GM12878 (cell line): ENCODE measurements at regions not wholly inside any gene's neighbourhood (a gene's known extent, or its start where the extent isn't known, plus 50 kb on each side); places are given as distances from the start of the nearest gene placed in this dataset.

Source experiments
- ATAC-seq: fragments of 200-7000 bp; cut with Tn5 transposase; 3 replicates; pipeline ENCODE4 v1.9.1; 2020; ENCODE audit warnings: mild to moderate bottlenecking, moderate library complexity
- BruUV-seq: library from RNA; stranded (reverse); fragments of 400-500 nt; replicated peaks from 2 replicates; lab custom pipeline; 2021; lab: Mats Ljungman, UMichigan
- CTCF ChIA-PET: fragments of 300-600 bp; sonication (Branson Sonifier 250); formaldehyde crosslinking; extraction: SDS; loops from one replicate; lab custom pipeline; 2021; ENCODE audit warnings: inconsistent platforms; lab: Yijun Ruan, JAX
- POLR2A ChIA-PET: fragments of 350-600 bp; formaldehyde crosslinking; extraction: SDS; loops from one replicate; lab custom pipeline; 2021; ENCODE audit warnings: inconsistent platforms; lab: Charles Lee
- RAD21 ChIA-PET: fragments of 300-600 bp; sonication (Branson Sonifier 250); formaldehyde crosslinking; loops from one replicate; lab custom pipeline; 2023; ENCODE audit warnings: antibody characterized with exemption; ENCODE audit not compliant: unreplicated experiment; lab: Charles Lee
- SMC1A ChIA-PET: fragments of 300-600 bp; sonication (Branson Sonifier 250); formaldehyde crosslinking; loops from one replicate; lab custom pipeline; 2023; ENCODE audit not compliant: unreplicated experiment, uncharacterized antibody; lab: Charles Lee
- DNase-seq: peaks from one replicate; pipeline ENCODE4 v3.0.0-alpha.2; 2011; ENCODE audit warnings: low read depth, low spot score
- FAIRE-seq: peaks from 3 replicates; lab custom pipeline; 2011; peaks lifted over from hg19 to GRCh38; lab: Jason Lieb, UNC
- H2AFZ ChIP-seq: 2 replicates; pipeline ENCODE4 v1.6.0; 2011; ENCODE audit warnings: low read depth, low read length, control low read depth; ENCODE audit not compliant: control insufficient read depth
- H3K27ac ChIP-seq: 2 replicates; pipeline ENCODE4 v1.5.1; 2011; ENCODE audit warnings: control low read depth; ENCODE audit not compliant: control insufficient read depth, insufficient read depth
- H3K27me3 ChIP-seq, 2 experiments: replicated peaks in 1 of 2; 2 replicates each; pipeline versions ENCODE4 v1.6.0 to v1.6.1; 2011; ENCODE audit warnings: low read length in 1 of 2; ENCODE audit not compliant: control insufficient read depth in 2 of 2, insufficient read depth in 2 of 2
- H3K36me3 ChIP-seq, 2 experiments: 2 replicates each; pipeline ENCODE4 v1.5.1; 2011; ENCODE audit warnings: low read length in 1 of 2; ENCODE audit not compliant: control insufficient read depth in 2 of 2, insufficient read depth in 2 of 2
- H3K4me1 ChIP-seq: 2 replicates; pipeline ENCODE4 v1.6.1; 2011; ENCODE audit warnings: mild to moderate bottlenecking, low read length, moderate library complexity, mixed read lengths; ENCODE audit not compliant: control insufficient read depth, insufficient read depth
- H3K4me2 ChIP-seq: 2 replicates; pipeline ENCODE4 v1.6.0; 2011; ENCODE audit warnings: control low read depth; ENCODE audit not compliant: control insufficient read depth, insufficient read depth
- H3K4me3 ChIP-seq: fragments of 200-600 bp; sonication (generic); 2 replicates; pipeline ENCODE4 v1.5.1; 2016
- H3K79me2 ChIP-seq: 2 replicates; pipeline ENCODE4 v1.6.0; 2011; ENCODE audit warnings: low read length; ENCODE audit not compliant: control insufficient read depth, insufficient read depth
- H3K9ac ChIP-seq: 2 replicates; pipeline ENCODE4 v1.8.0; 2011; ENCODE audit warnings: low read length, control low read depth, mixed read lengths; ENCODE audit not compliant: control insufficient read depth, insufficient read depth
- H3K9me3 ChIP-seq: replicated peaks from 3 replicates; pipeline ENCODE4 v1.5.1; 2011; ENCODE audit warnings: mild to moderate bottlenecking, low read length; ENCODE audit not compliant: control insufficient read depth, insufficient read depth
- H4K20me1 ChIP-seq: 2 replicates; pipeline ENCODE4 v1.6.0; 2011; ENCODE audit not compliant: control insufficient read depth, insufficient read depth
- CHD1 ChIP-seq: IDR thresholded peaks from 2 replicates; pipeline ENCODE4 v1.6.1; 2012; ENCODE audit warnings: low read depth, low read length, improper control_type of control experiment
- GABPA ChIP-seq: IDR thresholded peaks from 2 replicates; pipeline ENCODE4 v1.6.1; 2014; ENCODE audit warnings: antibody characterized with exemption, low read depth, mild to moderate bottlenecking, inconsistent platforms
- GATAD2B ChIP-seq: fragments of 450-650 bp; conservative IDR thresholded peaks from 2 replicates; pipeline ENCODE4 v1.6.1; 2017; ENCODE audit warnings: low read depth, mild to moderate bottlenecking, moderate library complexity
- NFIC ChIP-seq: IDR thresholded peaks from 2 replicates; pipeline ENCODE4 v1.6.1; 2012; ENCODE audit warnings: low read depth, mild to moderate bottlenecking, inconsistent platforms, low read length, moderate library complexity
- WGBS: methylation state at CpG from one replicate; pipeline ENCODE4 v1.1.6; 2016; ENCODE audit warnings: low lambda C conversion rate; ENCODE audit not compliant: insufficient replicate concordance, insufficient coverage; ENCODE audit errors: missing lambda C conversion rate; 5-methylcytosine and 5-hydroxymethylcytosine counted together
- in situ Hi-C: fragments of 300-500 bp; cut with MboI; formaldehyde crosslinking; loops from 9 replicates; pipeline ENCODE4 v1.14.3; 2018; ENCODE audit warnings: mixed read lengths
- intact Hi-C: fragments of 100-400 bp; cut with micrococcal nuclease; formaldehyde crosslinking; loops from one replicate; pipeline ENCODE4 v1.14.2; 2022; ENCODE audit not compliant: unreplicated experiment
- TF ChIP-seq, protein P1 (sequence below): fragments of 450-650 bp; IDR thresholded peaks from 2 replicates; pipeline ENCODE4 v1.6.1; 2017; ENCODE audit warnings: mild to moderate bottlenecking, moderate library complexity
- TF ChIP-seq, protein P2 (sequence below): fragments of 450-650 bp; IDR thresholded peaks from 2 replicates; pipeline ENCODE4 v1.6.1; 2017; ENCODE audit warnings: mild to moderate bottlenecking, moderate library complexity
- TF ChIP-seq, protein P3 (sequence below): fragments of 450-650 bp; IDR thresholded peaks from 2 replicates; pipeline ENCODE4 v1.6.1; 2017; ENCODE audit warnings: borderline replicate concordance

DNA sequence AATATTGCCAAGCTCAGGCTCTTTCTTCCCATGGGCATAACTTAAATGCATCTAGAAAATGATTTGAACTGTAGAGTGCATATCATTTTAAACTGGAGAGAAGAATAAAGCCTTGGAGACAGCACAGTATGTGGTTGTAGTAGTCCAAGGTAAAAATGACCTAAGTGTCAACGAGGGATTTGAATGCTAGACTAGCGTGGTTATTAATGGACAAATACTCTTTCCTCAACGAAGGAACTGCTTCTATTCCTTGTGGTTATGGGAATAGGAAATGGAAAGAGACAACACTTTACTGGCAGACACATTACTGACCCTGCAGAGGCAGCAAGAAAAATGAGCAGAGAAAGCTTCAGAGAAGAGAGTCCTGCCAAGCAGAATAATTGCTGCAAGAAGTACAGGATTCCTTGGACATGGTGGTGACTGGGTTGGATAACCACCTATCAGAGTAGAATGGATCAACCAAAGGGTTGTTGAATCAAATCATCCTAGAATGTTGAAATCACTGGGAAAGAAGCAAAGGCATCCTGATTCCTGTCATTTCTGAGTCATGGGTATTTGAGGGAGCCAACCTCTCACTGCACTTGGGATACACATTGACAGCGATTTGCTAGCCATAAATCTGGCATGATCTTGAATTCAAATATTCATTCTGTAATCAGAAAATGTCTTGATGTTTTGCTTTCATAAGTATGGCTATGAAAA lies 258.1 kb upstream of the EPHA7 start:
- H2AFZ ChIP-seq = no peak overlapping the region
- no peak overlapping the region for H3K4me2 ChIP-seq
- no peaks in the 10 kb centered on the region for H3K27me3 ChIP-seq
- WGBS = 2% methylated on average over 4 of the region's 4 CpGs
- no peak overlapping the region for H3K27ac ChIP-seq
- TF ChIP-seq GABPA (no peak), GATAD2B (no peak)
- ChIA-PET POLR2A (no interaction called here), SMC1A (interaction anchor here (1.6 kb wide), 1 partner anchor 12 kb away, joined by 5 read pairs; no protein-coding TSS in a partner anchor), RAD21 (no interaction called here), CTCF (no interaction called here)
- H3K4me1 ChIP-seq = no peaks in the 10 kb centered on the region
- FAIRE-seq (no peak), ATAC-seq (no peak), DNase-seq (no peak)
- no peak overlapping the region for H3K9ac ChIP-seq
- intact Hi-C loops (no loop called here), in situ Hi-C loops (no loop called here)
- no peaks in the 10 kb centered on the region for H3K9me3 ChIP-seq
- no peaks in the 10 kb centered on the region for H3K79me2 ChIP-seq
- no peaks in the 10 kb centered on the region for H4K20me1 ChIP-seq
- H3K36me3 ChIP-seq = no peaks in the 10 kb centered on the region
- no TSS peak for BruUV-seq
- no peak overlapping the region for H3K4me3 ChIP-seq

DNA sequence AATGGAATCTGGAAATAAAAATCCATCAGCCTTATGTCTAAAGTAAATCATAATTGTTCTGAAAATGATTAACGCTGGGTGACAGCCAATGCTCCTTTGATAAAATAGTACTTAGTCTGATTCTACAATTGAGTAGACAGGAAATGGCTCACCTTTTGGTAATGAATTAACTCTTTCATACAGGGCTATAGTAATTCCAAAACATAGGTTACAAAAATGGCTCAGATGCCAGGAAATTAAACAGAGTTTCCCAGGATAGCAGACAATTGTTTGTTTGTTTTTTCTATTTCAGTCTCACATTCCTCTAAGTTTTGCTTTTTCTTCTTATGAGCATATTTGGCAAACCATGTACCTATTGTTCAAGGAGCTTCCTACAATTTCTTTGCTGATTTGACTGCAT lies 257.2 kb upstream of the EPHA7 start:
- Histone ChIP-seq H3K36me3 (no peaks in the 10 kb centered on the region), H4K20me1 (no peaks in the 10 kb centered on the region), H3K79me2 (no peaks in the 10 kb centered on the region), H3K9me3 (no peaks in the 10 kb centered on the region), H3K9ac (no peak overlapping the region), H3K4me3 (no peak overlapping the region), H3K4me1 (no peaks in the 10 kb centered on the region), H3K27ac (no peak overlapping the region), H2AFZ (no peak overlapping the region), H3K4me2 (no peak overlapping the region), H3K27me3 (no peaks in the 10 kb centered on the region)
- WGBS = 95% methylated on average over 1 of the region's 1 CpG
- ChIA-PET SMC1A (interaction anchor here (1.6 kb wide), 1 partner anchor 13 kb away, joined by 5 read pairs; no protein-coding TSS in a partner anchor), RAD21 (no interaction called here), POLR2A (no interaction called here), CTCF (no interaction called here)
- FAIRE-seq (no peak), DNase-seq (no peak), ATAC-seq (no peak)
- BruUV-seq = no TSS peak
- in situ Hi-C loops = no loop called here
- intact Hi-C loops = no loop called here
- TF ChIP-seq NFIC (no peak), CHD1 (no peak)
- TF ChIP-seq, protein P1, sequence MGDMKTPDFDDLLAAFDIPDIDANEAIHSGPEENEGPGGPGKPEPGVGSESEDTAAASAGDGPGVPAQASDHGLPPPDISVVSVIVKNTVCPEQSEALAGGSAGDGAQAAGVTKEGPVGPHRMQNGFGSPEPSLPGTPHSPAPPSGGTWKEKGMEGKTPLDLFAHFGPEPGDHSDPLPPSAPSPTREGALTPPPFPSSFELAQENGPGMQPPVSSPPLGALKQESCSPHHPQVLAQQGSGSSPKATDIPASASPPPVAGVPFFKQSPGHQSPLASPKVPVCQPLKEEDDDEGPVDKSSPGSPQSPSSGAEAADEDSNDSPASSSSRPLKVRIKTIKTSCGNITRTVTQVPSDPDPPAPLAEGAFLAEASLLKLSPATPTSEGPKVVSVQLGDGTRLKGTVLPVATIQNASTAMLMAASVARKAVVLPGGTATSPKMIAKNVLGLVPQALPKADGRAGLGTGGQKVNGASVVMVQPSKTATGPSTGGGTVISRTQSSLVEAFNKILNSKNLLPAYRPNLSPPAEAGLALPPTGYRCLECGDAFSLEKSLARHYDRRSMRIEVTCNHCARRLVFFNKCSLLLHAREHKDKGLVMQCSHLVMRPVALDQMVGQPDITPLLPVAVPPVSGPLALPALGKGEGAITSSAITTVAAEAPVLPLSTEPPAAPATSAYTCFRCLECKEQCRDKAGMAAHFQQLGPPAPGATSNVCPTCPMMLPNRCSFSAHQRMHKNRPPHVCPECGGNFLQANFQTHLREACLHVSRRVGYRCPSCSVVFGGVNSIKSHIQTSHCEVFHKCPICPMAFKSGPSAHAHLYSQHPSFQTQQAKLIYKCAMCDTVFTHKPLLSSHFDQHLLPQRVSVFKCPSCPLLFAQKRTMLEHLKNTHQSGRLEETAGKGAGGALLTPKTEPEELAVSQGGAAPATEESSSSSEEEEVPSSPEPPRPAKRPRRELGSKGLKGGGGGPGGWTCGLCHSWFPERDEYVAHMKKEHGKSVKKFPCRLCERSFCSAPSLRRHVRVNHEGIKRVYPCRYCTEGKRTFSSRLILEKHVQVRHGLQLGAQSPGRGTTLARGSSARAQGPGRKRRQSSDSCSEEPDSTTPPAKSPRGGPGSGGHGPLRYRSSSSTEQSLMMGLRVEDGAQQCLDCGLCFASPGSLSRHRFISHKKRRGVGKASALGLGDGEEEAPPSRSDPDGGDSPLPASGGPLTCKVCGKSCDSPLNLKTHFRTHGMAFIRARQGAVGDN = no peak
- TF ChIP-seq, protein P2, sequence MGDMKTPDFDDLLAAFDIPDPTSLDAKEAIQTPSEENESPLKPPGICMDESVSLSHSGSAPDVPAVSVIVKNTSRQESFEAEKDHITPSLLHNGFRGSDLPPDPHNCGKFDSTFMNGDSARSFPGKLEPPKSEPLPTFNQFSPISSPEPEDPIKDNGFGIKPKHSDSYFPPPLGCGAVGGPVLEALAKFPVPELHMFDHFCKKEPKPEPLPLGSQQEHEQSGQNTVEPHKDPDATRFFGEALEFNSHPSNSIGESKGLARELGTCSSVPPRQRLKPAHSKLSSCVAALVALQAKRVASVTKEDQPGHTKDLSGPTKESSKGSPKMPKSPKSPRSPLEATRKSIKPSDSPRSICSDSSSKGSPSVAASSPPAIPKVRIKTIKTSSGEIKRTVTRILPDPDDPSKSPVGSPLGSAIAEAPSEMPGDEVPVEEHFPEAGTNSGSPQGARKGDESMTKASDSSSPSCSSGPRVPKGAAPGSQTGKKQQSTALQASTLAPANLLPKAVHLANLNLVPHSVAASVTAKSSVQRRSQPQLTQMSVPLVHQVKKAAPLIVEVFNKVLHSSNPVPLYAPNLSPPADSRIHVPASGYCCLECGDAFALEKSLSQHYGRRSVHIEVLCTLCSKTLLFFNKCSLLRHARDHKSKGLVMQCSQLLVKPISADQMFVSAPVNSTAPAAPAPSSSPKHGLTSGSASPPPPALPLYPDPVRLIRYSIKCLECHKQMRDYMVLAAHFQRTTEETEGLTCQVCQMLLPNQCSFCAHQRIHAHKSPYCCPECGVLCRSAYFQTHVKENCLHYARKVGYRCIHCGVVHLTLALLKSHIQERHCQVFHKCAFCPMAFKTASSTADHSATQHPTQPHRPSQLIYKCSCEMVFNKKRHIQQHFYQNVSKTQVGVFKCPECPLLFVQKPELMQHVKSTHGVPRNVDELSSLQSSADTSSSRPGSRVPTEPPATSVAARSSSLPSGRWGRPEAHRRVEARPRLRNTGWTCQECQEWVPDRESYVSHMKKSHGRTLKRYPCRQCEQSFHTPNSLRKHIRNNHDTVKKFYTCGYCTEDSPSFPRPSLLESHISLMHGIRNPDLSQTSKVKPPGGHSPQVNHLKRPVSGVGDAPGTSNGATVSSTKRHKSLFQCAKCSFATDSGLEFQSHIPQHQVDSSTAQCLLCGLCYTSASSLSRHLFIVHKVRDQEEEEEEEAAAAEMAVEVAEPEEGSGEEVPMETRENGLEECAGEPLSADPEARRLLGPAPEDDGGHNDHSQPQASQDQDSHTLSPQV = no peak
- TF ChIP-seq, protein P3, sequence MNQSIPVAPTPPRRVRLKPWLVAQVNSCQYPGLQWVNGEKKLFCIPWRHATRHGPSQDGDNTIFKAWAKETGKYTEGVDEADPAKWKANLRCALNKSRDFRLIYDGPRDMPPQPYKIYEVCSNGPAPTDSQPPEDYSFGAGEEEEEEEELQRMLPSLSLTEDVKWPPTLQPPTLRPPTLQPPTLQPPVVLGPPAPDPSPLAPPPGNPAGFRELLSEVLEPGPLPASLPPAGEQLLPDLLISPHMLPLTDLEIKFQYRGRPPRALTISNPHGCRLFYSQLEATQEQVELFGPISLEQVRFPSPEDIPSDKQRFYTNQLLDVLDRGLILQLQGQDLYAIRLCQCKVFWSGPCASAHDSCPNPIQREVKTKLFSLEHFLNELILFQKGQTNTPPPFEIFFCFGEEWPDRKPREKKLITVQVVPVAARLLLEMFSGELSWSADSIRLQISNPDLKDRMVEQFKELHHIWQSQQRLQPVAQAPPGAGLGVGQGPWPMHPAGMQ = no peak
